ENCODE measurements at regions not wholly inside any gene's neighbourhood (a gene's known extent, or its start where the extent isn't known, plus 50 kb on each side); places are given as distances from the start of the nearest gene placed in this dataset.
"Not testable (repeated sequence)": the region's sequence is repeated elsewhere in the genome, so short reads cannot be mapped to it uniquely, and the experiment has no call there.

DNA sequence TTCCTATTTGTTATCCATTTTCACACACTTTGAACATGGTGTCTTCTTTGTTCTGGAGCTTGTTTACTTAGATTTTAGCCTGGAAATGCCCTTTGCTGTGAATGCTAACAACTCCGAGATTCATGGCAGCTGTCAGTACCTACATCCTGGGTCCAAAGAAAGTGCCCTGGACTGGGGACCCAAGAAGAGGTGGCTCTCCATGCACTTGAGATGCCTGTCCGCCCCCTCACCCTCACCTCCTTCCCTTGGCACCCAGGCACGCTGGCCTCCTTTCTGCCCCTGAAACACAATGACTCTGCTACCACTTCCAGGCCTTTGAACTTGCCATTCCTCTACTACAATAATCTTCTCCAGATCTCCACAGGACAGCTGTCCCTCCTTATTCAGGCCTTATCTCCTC is 324.2 kb downstream of the ANAPC1 start:
- TF ChIP-seq, protein P1, sequence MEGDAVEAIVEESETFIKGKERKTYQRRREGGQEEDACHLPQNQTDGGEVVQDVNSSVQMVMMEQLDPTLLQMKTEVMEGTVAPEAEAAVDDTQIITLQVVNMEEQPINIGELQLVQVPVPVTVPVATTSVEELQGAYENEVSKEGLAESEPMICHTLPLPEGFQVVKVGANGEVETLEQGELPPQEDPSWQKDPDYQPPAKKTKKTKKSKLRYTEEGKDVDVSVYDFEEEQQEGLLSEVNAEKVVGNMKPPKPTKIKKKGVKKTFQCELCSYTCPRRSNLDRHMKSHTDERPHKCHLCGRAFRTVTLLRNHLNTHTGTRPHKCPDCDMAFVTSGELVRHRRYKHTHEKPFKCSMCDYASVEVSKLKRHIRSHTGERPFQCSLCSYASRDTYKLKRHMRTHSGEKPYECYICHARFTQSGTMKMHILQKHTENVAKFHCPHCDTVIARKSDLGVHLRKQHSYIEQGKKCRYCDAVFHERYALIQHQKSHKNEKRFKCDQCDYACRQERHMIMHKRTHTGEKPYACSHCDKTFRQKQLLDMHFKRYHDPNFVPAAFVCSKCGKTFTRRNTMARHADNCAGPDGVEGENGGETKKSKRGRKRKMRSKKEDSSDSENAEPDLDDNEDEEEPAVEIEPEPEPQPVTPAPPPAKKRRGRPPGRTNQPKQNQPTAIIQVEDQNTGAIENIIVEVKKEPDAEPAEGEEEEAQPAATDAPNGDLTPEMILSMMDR (conservative IDR thresholded peaks at IDR 0.05; ENCODE audit: low read length) = not testable (repeated sequence)
- TF ChIP-seq EZH2phosphoT487 (IDR thresholded peaks at IDR 0.05; ENCODE audit: borderline replicate concordance, low read depth, low read length) = not testable (repeated sequence)
